GM19043 (cell line): ENCODE measurements at regions not wholly inside any gene's neighbourhood (a gene's known extent, or its start where the extent isn't known, plus 50 kb on each side); places are given as distances from the start of the nearest gene placed in this dataset.
"Not testable (repeated sequence)": the region's sequence is repeated elsewhere in the genome, so short reads cannot be mapped to it uniquely, and the experiment has no call there.

Experiments
- ATAC-seq: cut with Tn5 transposase; IDR thresholded peaks from one replicate; pipeline ENCODE4 v1.9.1; 2021; ENCODE audit warnings: low read depth; ENCODE audit not compliant: unreplicated experiment

DNA sequence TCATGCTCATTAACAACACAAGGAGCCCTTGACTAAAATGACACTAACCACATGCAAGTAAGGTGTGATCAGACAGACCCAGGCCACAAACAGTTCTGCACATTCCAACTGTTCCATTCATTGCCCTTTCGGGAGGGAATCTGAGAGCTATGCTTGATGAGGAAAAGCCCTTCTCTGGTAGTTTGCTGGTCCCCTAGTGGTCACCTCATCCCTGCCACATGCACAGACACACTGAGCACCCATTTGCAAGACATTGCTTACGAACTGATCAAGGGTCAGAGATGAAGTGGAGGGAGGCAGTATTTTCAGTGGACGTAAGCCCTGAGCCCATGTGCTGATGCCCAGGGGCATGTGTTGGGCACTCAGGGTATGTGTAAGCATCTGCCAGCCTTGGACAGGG lies 220.9 kb downstream of the VAPA start:
- ATAC-seq: not testable (repeated sequence)

DNA sequence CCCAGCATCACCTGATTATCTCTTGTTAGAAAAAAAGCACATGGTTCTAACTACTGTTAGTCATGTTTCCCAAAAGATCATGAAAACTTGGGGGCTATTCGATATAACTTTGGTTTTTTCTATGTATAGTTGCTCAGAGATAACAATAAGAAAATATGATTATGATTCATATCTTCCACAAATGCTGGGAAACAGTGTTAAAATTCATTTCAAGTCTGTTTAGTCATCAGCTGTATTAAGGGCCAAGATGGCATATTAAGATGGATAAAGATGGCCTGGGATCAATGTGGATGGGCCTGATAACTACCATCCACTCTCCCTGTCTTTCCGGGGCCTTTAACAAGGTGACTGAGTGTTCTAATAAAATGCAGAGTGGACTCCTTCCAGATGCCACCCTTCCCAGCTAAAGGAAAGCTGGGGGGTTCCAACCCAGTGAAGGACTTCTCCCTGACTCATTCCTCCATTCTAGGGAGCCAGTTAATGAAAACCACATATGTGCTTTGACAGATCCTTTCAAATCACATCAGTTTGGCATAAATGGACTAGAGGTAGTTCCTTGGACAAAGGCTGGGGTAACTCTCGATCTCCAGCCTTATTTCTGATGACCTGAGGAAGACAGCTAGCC lies 221.6 kb downstream of the VAPA start:
- ATAC-seq: no peak

DNA sequence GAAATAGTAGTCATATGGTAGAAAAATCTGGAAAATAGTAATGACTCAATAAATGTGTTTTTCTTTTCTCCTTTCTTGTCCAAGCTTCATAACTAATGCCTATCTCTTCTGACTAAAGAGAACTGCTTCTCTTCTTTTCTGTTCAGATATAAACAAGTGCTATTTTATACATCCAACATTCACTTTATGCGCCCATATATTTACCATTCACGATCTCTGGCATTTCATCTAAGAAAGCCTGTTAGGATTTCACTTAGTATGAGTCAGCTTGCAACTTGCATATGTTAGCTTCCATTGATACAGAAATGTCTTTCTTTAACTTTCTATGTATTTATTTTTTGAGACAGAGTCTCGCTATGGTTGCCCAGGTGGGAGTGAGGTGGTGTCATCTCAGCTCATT lies 224.9 kb downstream of the VAPA start:
- no peak for ATAC-seq

DNA sequence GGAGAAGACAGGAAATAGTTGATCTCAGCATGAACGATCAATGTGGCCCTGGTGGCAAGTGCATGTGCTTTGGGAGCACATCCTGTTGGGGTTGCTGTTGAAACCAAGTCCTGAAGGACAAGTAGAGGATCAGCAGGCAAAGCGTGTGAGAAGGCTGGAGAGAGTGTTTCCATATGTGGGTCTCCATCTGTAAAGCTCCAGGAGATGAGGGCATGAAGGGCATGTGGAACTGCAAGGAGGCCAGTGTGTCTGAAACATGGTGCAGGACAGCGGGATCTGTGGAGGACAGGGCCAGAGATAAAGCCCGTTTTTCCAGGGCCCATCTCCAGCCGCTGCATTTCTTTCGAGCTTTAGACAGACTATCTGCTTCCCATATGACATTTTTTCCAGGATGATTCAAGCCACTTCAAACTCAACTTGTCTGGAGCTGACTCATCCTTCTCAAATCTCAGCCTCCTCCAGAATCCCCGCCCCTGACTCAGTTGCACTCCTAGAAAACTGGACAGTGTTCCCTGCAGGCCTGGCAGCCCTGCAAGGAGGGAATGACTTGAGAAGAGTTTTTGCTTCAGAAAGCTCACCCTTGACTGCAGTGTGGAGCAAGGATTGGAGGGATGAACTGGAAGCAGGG lies 226.1 kb downstream of the VAPA start:
- no peak for ATAC-seq

DNA sequence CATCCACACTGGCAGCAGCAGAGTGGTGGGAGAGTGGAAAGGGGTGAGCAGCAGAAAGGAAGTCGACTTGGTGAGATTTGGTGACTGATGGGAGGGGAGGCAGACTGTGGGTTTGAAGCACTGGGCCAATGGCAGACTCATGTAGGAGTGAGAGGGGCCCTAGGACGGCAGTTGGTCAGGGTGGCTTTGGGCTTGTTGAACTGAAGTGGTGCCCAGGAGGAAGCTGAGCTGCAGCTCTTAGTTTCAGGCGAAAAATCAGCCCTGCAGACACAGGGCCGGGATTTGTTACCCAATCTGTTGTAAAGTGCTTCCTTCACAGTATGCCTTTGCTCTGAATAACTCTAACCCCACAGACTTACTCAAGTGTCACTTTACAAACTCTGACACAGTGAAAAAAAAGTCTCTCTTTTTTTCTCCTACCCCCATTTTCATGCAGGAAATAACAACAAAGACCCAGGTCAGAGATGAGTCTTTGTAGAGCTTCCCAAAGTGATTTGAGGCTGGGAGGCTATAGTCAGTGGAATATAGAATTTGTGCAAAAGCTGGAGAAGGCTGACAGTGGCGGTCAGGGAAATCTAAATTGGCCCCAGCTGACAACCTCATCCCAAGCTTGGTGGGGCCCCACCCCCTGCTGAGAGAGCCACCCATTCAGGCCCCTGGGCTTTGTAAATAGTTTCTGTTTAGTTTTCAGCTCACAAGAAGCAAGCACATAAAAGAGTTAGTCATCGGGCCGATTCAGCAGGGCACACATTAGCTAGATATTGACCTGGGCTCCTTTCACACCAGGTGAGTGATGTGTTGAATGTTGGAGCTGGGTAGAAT lies 226.9 kb downstream of the VAPA start:
- no peak for ATAC-seq

DNA sequence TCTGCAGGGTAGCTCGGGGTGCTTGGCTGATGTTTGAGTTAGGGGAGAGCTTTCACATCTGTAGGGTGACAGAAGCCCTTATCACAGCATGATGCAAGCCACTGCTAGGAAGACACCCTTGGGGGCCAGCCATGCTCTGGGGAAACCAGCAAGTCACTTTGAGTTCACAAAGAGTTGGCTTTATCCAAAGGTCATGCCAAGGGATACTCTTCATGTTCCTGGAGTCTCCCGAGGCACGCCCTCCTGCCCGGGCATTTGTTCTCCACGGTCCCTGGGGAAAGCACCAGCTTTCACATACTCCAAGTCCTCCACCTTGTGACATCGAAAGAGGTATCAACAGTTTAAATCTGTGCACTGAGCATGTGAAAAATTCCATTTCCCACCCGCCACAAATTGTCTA lies 227.7 kb downstream of the VAPA start:
- no peak for ATAC-seq

DNA sequence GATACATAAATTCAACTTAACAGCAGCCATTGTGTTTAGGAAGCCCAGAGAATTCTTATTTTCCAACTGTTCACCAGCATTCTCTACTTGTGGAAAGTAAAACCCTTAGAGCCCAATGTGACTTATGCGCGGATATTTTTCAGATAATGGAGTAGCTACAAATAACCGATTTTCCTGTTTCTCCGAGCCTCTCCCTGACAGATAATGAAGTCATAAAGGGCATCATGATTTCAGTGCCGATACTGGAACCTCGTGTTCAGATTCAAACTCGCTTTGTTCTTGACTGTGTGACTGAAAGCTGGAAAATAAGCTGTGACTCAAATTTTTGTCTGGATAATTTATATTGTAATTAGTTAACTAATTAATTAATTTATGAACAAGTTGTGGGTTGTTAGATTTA lies 228.2 kb downstream of the VAPA start:
- ATAC-seq: no peak

DNA sequence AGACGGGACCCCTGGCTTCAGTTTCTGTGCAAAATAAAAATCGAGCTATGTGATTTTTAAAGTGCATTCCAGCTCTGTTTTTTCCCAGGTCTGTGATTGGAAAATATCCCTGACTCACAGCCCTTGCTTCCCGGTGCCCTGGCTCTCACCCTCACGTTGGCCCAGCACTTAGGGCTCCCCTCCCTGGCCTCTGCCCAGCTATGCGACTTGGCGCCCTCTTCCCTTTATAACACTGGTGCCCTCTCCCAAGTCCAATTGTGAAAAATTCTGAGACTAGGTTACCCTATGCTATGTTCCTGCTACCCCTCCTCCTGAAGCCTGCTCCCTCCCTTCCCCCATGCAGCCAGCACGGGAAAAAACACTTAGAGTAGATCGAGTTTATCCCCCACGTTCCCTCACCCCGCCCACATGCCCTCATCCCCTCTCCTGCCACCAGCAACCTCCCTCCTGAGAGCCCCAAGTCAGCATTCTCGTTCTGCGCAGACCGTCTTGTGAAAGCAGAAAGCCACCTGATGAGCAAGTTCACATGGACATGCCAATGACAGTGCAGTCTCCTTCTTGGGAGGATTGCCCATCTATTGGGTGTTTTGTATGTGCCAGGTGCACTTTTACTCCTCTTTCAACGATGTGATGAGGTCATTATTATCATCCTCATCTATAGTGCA lies 228.8 kb downstream of the VAPA start:
- no peak for ATAC-seq

DNA sequence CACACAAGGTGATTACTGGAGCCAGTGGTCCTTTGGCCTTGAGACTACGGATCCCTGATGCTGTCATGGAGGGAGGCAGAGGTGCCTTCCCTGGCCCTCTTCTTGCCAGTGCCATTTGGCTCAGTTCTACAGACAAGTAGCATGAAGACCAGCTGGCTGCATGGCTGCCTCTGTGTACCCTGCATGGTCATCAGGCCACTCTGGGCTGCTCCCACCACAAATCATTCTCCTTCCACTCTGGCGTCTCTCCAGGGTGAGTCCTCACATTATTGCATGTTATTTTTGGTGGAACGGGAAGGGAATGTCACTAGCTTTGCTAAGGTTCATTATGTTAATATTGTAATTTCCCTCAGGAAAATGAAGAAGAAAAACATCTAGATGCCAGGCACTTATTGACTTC lies 229.8 kb downstream of the VAPA start:
- ATAC-seq: no peak

DNA sequence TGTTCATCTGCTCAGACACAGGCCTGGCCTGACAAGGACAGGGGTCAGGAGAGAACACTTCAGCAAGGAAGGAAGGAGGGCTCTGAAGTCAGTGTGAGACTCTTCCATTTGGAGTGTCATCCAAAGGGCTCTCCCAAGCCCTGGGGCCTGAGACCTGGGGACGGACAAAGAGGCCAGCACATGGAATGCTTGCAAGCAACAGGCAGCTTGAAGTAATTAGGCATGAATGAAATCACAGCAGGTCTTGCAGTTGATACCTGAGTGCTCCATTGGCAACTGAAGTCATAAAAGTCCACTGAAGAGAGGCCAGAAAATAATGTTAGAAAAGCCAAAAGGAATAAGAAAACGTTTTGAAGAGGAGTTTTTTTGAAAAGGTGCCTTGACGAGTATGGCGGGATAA lies 231.7 kb downstream of the VAPA start:
- no peak for ATAC-seq

DNA sequence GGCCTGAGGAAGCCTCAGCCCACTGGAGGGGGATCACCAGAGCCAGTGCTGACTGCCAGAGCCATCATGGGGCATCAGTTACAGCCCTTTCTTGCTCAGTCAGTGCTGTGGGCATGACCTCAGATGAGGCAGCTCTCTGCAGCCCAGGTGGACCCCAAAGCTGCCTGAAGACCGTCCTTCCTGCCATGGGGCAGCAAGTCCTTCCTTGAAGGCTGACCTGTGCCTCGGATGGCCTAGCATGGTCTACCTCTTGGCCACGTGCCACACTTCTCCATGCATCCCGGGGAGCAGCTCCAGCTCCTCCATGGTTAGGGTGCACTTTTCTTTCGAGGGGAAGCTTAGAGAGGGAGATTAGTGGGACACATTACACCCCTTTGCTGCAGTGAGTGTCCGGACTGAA lies 233.4 kb downstream of the VAPA start:
- ATAC-seq: no peak

DNA sequence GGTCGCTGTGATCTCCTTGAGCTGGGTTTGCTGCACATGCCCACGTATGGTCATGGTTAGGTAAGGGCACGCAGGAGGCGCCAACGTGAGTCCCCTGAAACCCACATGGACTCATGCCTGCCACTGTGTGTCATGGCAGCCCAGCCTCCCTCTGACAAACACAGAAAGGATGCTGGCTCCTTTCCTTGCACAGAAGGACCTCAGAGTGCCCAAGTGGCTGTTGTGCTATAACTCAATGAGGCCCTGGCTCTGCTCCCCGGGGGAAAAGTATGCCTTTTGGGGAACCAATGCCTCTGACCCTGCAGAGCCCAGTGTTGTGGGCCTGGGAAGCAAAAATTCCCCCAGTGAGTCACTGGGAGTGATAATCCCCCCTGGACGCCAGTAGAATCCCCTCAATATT lies 233.9 kb downstream of the VAPA start:
- no peak for ATAC-seq

DNA sequence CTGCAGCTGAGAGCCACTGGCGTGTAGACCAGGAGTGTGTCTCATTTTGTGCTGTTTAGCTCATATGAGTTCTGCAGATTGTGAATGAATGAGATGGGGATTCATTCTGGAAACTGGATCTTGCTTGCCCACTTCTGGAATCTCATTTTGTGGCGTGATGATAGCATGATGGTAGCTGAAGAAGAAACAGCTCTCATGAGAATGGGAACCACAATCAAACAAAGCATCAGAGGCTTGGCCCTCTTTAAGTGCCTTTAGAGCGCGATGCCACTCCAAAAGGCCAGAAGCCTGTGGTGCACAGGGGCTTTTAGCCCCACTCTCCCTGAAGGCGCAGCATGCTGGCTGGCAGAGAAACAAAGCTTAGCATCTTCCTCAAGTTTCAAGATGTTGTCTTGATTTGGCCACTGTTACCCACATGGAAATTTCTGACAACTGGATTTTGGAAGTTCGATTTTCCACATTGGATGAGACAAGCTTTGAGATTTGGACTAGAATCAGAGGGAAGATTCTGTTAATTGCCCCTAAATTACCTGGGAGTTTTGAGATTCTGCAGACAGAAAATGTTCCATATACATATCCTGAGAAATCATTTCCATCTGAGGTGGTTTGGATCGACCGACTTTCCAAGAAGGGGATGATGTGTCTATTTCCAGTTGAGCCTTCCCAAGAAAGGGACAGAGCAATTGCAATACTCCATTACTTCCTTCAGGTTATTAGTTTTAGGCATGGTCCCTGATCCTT lies 234.5 kb downstream of the VAPA start:
- ATAC-seq: no peak

DNA sequence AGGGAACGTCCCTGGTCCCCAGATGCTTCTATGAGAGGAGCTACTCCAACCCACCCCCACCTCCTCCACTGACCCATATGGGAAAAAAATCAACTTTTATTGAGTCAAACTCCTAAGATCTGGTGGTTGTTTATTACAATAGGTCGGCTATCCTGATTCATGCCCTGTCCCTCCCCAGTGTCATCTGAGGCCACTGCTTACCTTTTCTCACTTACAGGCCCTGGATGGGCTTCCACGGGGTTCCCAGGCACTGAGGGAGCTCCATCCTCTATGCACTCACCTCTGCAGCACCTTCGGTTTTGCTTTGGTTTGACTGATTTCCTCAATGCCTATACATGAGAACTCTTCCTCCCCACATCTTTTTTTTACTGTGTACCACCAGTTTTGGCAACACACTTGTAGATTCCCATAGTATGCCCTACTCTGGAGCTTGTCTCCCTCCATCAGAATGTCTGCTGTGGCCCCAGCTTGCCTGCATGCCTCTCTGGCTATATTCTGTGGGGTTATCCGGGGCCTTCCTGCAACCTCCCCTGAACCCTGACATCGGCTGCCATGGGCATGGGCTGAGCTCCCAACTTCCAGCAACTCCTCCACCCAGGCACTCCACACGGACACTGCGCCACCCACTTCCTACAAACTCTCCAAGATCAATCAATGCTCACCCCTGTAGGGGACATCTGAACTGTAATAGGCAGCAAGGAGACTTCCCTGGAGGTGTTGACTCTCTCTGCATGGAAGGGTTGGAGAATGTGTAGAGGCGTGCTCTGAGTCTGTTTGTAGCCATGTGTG lies 236.1 kb downstream of the VAPA start:
- no peak for ATAC-seq

DNA sequence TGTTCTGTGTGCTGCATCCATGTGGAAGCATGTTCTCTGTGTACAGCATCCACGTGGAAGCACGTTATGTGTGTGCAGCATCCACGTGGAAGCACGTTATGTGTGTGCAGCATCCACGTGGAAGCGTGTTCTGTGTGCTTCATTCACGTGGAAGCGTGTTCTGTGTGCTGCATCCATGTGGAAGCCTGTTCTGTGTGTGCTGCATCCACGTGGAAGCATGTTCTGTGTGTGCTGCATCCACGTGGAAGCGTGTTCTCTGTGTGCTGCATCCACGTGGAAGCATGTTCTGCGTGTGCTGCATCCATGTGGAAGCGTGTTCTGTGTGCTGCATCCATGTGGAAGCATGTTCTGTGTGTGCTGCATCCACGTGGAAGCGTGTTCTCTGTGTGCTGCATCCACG lies 236.8 kb downstream of the VAPA start:
- not testable (repeated sequence) for ATAC-seq

DNA sequence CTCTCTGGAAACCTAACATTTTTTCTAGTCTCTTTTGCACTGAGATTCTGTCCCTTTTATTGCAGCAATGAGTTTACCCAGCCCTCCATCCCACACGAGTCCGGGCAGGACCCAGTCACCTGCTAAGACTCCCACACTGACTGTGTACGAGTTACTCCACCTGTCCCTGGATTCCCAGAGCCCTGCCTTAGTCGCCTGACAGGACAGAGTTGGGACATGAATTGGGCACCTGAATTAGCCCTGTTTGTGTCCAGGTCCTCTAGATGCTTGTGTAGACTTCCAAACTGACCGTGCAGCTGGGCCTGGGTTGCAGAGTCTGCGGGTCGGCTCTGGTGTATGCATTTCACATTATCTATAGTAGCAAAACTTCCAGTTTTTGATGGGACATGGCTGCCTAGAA lies 238.7 kb downstream of the VAPA start:
- ATAC-seq: no peak

DNA sequence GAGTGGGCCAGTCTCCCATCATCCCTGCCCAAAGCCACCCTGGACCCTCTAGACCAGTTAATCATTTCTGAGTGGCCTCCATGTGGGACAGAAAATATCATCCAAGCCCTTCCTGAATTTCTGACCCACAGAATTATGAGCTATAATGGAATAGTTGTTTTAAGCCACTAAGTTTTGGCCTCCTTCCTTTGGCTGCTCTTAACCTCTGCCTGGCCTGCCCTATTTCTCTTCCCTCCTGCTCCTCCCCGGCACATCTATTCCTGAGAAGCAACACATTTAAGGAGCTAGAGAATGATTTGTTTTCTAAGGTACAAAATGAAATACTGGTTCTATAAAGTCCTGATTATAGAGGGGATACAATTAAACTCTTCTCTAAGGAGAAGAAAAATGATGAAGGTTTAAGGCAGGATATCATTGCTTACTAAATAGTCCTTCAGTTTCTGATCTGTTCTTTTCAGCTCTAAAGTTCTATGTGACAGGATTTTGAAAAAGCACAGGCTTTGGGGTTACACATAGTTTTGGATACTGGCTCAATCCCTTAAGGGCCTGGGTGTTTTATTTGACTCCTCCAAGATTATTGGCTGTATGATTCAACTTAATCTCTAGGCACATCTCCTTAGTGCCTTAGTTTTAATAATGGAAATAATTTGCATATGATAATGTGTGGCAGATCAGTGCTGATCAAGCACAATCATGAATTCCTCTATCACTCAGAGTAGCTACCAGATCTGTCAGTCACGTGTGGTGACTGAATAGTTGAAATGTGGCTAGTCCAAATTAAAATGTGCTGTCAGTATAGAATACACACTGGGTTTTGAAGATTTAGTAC lies 240.3 kb downstream of the VAPA start:
- no peak for ATAC-seq

DNA sequence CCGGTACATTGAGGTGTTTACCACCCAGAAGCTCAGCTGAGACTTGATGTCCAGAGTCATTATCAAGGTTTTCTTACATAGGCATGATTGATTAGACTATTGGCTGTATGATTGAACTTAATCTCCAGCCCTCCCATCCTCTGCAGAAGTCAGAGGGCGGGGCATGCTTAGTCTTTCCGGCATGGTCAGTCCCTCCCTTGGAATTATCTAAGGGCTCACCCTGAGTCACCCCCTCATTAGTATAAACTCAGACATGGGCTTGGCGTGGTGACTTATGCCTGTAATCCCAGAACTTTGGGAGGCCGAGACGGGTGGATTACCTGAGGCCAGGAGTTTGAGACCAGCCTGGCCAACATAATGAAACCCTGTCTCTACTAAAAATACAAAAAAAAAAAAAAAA lies 243.9 kb downstream of the VAPA start:
- no peak for ATAC-seq

DNA sequence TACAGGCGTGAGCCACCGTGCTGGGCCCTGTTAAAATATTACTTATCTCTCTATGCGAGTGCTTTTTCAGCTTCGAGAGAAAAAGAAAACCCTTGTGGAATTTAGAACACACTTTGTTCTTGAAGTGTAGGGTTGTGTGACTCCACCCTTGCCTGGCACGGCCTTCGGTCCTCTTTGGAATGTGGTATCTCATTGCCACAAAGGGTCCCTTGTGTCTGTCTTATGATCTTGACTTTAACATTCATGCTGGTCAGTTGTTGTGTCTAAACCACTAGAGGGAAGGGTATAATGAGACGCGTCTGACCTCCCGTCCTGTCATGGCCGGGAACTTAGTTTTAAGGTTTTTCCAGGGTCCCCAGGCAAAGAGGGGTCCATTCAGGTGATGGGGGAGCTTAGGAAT lies 246.4 kb downstream of the VAPA start:
- ATAC-seq: no peak
